ENCODE measurements at regions not wholly inside any gene's neighbourhood (a gene's known extent, or its start where the extent isn't known, plus 50 kb on each side); places are given as distances from the start of the nearest gene placed in this dataset.

DNA sequence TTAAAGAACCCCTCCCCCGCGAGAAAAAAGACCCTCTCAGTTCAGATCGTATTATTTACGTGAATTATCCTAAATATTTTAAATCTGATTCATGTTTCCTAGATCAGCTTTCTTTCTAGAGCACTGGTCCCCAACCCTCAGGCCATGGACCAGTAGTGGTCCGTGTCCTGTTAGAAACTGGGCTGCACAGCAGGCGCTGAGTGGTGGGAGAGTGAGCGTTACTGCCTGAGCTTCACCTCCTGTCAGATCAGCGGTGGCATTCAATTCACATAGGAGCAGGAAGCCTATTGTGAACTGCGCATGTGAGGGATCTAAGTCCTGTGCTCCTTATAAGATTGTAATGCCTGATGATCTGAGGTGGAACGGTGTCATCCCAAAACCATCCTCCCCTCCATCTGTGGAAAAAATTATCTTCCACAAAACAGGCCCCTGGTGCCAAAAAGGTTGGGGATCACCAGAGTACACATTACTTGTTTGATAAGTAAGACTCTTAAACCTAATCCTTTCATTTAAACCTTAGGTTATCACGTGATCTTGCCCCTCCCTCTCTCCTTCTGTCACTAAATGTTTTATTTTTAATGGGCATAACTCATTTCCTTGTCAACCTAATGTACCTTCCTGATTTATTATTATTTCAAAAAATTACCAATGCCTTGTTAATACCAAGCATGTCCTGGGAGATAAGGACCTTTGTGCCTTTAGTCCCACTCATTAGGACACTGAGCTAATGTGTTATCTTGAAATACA, 442.9 kb downstream of the TLL1 start:
- no peak for TF ChIP-seq CTCF (IDR thresholded peaks at IDR 0.05; ENCODE audit: borderline replicate concordance, control extremely low read depth, extremely low read depth, insufficient read depth, missing control alignments)
- in situ Hi-C loops (cut with MboI; ENCODE audit: low sequenced_read_pairs, unreplicated experiment), result no loop called here
- DNase-seq (ENCODE audit: low spot score), result no peak

- no peak for DNase-seq (ENCODE audit: low spot score)
- no peak for TF ChIP-seq CTCF (IDR thresholded peaks at IDR 0.05; ENCODE audit: borderline replicate concordance, control extremely low read depth, extremely low read depth, insufficient read depth, missing control alignments)
- in situ Hi-C loops (cut with MboI; ENCODE audit: low sequenced_read_pairs, unreplicated experiment), result no loop called here
These were observed 445.9 kb downstream of the TLL1 start for GRCh38 chr4:166318810-166319525.

GRCh38 chr4:166323250-166323649, 450.2 kb downstream of the TLL1 start:
- TF ChIP-seq CTCF (IDR thresholded peaks at IDR 0.05; ENCODE audit: borderline replicate concordance, control extremely low read depth, extremely low read depth, insufficient read depth, missing control alignments), result no peak

DNA sequence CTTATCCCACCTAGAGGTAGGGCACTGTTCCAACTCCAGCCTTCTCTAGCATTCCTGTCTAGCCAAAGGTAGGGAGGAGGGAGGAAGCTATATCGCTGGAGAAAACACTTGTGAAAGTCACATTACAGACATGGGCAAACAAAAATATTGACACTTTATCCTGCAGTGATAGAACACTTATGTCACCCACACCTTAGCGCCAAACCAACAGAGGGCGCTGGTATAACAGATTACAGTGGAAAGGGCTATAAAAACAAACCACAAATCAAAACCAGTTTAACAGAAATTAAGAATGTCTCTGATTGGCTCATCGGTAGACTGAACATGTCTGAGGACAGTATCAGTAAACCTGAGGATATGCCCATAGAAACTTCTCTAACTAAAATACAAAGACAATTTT, 451.3 kb downstream of the TLL1 start:
- in situ Hi-C loops (cut with MboI; ENCODE audit: low sequenced_read_pairs, unreplicated experiment), result no loop called here
- no peak for DNase-seq (ENCODE audit: low spot score)
- peak; percentile 13 for TF ChIP-seq CTCF (IDR thresholded peaks at IDR 0.05; ENCODE audit: borderline replicate concordance, control extremely low read depth, extremely low read depth, insufficient read depth, missing control alignments)

More at GRCh38 chr4:166323250-166323649, 450.2 kb downstream of the TLL1 start:
- no peak for DNase-seq (ENCODE audit: low spot score)
- in situ Hi-C loops (cut with MboI; ENCODE audit: low sequenced_read_pairs, unreplicated experiment), result no loop called here

GRCh38 chr4:166335256-166335938, 462.4 kb downstream of the TLL1 start:
- no peak for TF ChIP-seq CTCF (IDR thresholded peaks at IDR 0.05; ENCODE audit: borderline replicate concordance, control extremely low read depth, extremely low read depth, insufficient read depth, missing control alignments)
- in situ Hi-C loops (cut with MboI; ENCODE audit: low sequenced_read_pairs, unreplicated experiment), result no loop called here
- DNase-seq (ENCODE audit: low spot score), result no peak

- DNase-seq (ENCODE audit: low spot score), result no peak
- in situ Hi-C loops (cut with MboI; ENCODE audit: low sequenced_read_pairs, unreplicated experiment), result no loop called here
- TF ChIP-seq CTCF (IDR thresholded peaks at IDR 0.05; ENCODE audit: borderline replicate concordance, control extremely low read depth, extremely low read depth, insufficient read depth, missing control alignments), result no peak
These were observed 469.0 kb downstream of the TLL1 start for GRCh38 chr4:166341992-166342391.
